CD8-positive, alpha-beta memory T cell (primary cell): ENCODE measurements at regions not wholly inside any gene's neighbourhood (a gene's known extent, or its start where the extent isn't known, plus 50 kb on each side); places are given as distances from the start of the nearest gene placed in this dataset.
"Not testable (repeated sequence)": the region's sequence is repeated elsewhere in the genome, so short reads cannot be mapped to it uniquely, and the experiment has no call there.

Source experiments
- CTCF ChIA-PET: fragments of 350-600 bp; sonication (Branson Sonifier 250); formaldehyde crosslinking; loops from one replicate; lab custom pipeline; 2021; ENCODE audit warnings: antibody characterized with exemption; lab: Charles Lee
- POLR2A ChIA-PET: fragments of 350-600 bp; sonication (Branson Sonifier 250); formaldehyde crosslinking; loops from one replicate; lab custom pipeline; 2021; ENCODE audit warnings: antibody characterized with exemption; lab: Charles Lee
- DNase-seq, 5 donors: peaks; one replicate each; pipeline versions ENCODE4 v3.0.0 to v3.0.0-alpha.2; 2020 to 2022; ENCODE audit warnings: mixed read lengths in 1 of 5
- H3K27ac ChIP-seq: one replicate; pipeline ENCODE4 v1.7.0; 2013; ENCODE audit warnings: low read depth, mild to moderate bottlenecking, low read length, moderate library complexity
- H3K27me3 ChIP-seq: 2 replicates; pipeline ENCODE4 v1.7.0; 2013; ENCODE audit warnings: low read length, mild to moderate bottlenecking; ENCODE audit not compliant: insufficient read depth, poor library complexity, severe bottlenecking
- H3K36me3 ChIP-seq: 2 replicates; pipeline ENCODE4 v1.7.0; 2013; ENCODE audit warnings: mild to moderate bottlenecking, low read length, moderate library complexity; ENCODE audit not compliant: insufficient read depth
- H3K4me1 ChIP-seq: 2 replicates; pipeline ENCODE4 v1.7.0; 2013; ENCODE audit warnings: mild to moderate bottlenecking, low read length, moderate library complexity; ENCODE audit not compliant: insufficient read depth
- H3K4me3 ChIP-seq: 2 replicates; pipeline ENCODE4 v1.7.0; 2013; ENCODE audit warnings: mild to moderate bottlenecking, low read length
- H3K9me3 ChIP-seq: 2 replicates; pipeline ENCODE4 v1.7.0; 2013; ENCODE audit warnings: mild to moderate bottlenecking, low read length
- H3K27ac Mint-ChIP-seq, 8 donors: one replicate each; pipeline ENCODE4 v1.8.0; 2020 to 2021; ENCODE audit warnings: mixed read lengths in 8 of 8, mild to moderate bottlenecking in 6 of 8, inconsistent platforms in 3 of 8, moderate library complexity in 3 of 8
- H3K27me3 Mint-ChIP-seq, 2 donors: one replicate each; pipeline ENCODE4 v1.8.0; 2020 to 2021; ENCODE audit warnings: mixed read lengths in 2 of 2, mild to moderate bottlenecking in 1 of 2, moderate library complexity in 1 of 2
- H3K36me3 Mint-ChIP-seq, 3 donors: one replicate each; pipeline ENCODE4 v1.8.0; 2020 to 2021; ENCODE audit warnings: mixed read lengths in 3 of 3, inconsistent platforms in 1 of 3, mild to moderate bottlenecking in 1 of 3
- H3K4me1 Mint-ChIP-seq, 3 donors: one replicate each; pipeline ENCODE4 v1.8.0; 2020 to 2021; ENCODE audit warnings: mixed read lengths in 3 of 3, inconsistent platforms in 1 of 3, mild to moderate bottlenecking in 1 of 3
- H3K4me3 Mint-ChIP-seq, 7 donors: one replicate each; pipeline ENCODE4 v1.8.0; 2020 to 2021; ENCODE audit warnings: mixed read lengths in 7 of 7, mild to moderate bottlenecking in 6 of 7, moderate library complexity in 4 of 7, inconsistent platforms in 2 of 7
- H3K9me3 Mint-ChIP-seq, 5 donors: one replicate each; pipeline ENCODE4 v1.8.0; 2020 to 2022; ENCODE audit warnings: mixed read lengths in 5 of 5, mild to moderate bottlenecking in 3 of 5, moderate library complexity in 2 of 5, inconsistent platforms in 1 of 5

GRCh38 chr13:61563645-61564044 is 148.0 kb upstream of the PCDH20 start:
- no peaks in the 10 kb centered on the region for H3K4me1 ChIP-seq
- POLR2A ChIA-PET, result no interaction called here
- DNase-seq, result no peak
- H3K4me3 ChIP-seq, result no peak overlapping the region
- H3K36me3 ChIP-seq, result no peaks in the 10 kb centered on the region
- no peaks in the 10 kb centered on the region for H3K9me3 ChIP-seq
- Mint-ChIP-seq H3K9me3 (peaks cover 7 to 24% (median 10%) of the 10 kb centered on the region in 5 donors), H3K4me3 (no peak overlapping the region), H3K27me3 (no peaks in the 10 kb centered on the region), H3K36me3 (no peaks in the 10 kb centered on the region), H3K4me1 (no peaks in the 10 kb centered on the region), H3K27ac (no peak overlapping the region)
- no peaks in the 10 kb centered on the region for H3K27me3 ChIP-seq
- CTCF ChIA-PET, result no interaction called here
- no peak overlapping the region for H3K27ac ChIP-seq

DNA sequence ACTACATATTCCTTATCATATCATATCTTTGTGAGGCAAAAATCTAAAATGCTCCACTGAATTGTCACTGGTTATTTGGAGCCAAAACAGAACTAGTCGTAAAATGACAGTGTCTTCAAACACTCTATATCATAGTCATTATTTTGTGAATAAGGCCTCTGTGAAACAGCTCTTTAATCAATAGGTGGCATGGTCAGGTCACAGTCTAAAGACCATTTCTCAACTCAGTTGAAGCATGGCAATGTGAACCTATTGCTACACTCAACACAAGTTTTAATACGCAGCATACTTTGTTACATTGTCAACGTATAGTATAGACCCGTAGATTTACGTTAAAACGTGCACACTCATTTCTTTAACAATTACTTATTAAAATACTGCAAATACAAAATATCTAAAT is 131.3 kb upstream of the PCDH20 start:
- Mint-ChIP-seq H3K9me3 (peaks cover 0 to 21% (median 3%) of the 10 kb centered on the region in 5 donors), H3K4me3 (no peak overlapping the region), H3K27me3 (no peaks in the 10 kb centered on the region), H3K27ac (no peak overlapping the region), H3K36me3 (peaks cover 0 to 1% (median 0%) of the 10 kb centered on the region in 3 donors), H3K4me1 (no peaks in the 10 kb centered on the region)
- no peaks in the 10 kb centered on the region for H3K9me3 ChIP-seq
- H3K4me1 ChIP-seq, result no peaks in the 10 kb centered on the region
- no peak overlapping the region for H3K4me3 ChIP-seq
- ChIA-PET CTCF (no interaction called here), POLR2A (no interaction called here)
- no peaks in the 10 kb centered on the region for H3K36me3 ChIP-seq
- no peaks in the 10 kb centered on the region for H3K27me3 ChIP-seq
- no peak for DNase-seq
- H3K27ac ChIP-seq, result no peak overlapping the region

DNA sequence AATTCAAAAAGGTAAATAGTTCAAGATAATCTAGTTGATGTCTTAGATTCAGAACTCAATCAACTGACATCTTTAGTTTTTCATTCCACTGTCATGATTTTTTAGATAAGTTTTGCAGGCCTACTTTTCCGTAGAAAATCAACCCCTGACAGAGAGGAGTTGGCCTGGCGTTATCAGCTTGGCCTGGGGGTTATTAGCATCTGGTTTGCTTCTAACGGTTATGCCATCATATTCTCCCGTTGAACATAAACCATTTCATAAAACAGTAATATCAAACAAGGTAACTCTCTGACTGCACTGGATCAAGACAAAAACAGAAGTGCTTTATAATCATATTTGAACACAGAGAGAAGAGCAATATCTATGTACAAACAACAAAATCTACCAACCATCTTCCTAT is 130.8 kb upstream of the PCDH20 start:
- Histone ChIP-seq H3K27ac (no peak overlapping the region), H3K4me3 (no peak overlapping the region), H3K27me3 (no peaks in the 10 kb centered on the region), H3K9me3 (no peaks in the 10 kb centered on the region), H3K36me3 (no peaks in the 10 kb centered on the region), H3K4me1 (no peaks in the 10 kb centered on the region)
- H3K9me3 Mint-ChIP-seq, result peaks cover 0 to 25% (median 4%) of the 10 kb centered on the region in 5 donors
- ChIA-PET CTCF (no interaction called here), POLR2A (no interaction called here)
- H3K36me3 Mint-ChIP-seq, result peaks cover 0 to 1% (median 0%) of the 10 kb centered on the region in 3 donors
- H3K27ac Mint-ChIP-seq, result no peak overlapping the region
- no peak overlapping the region for H3K4me3 Mint-ChIP-seq
- H3K27me3 Mint-ChIP-seq, result no peaks in the 10 kb centered on the region
- DNase-seq, result no peak
- no peaks in the 10 kb centered on the region for H3K4me1 Mint-ChIP-seq

- no peak for DNase-seq
- H3K9me3 ChIP-seq, result no peaks in the 10 kb centered on the region
- H3K4me1 Mint-ChIP-seq, result no peaks in the 10 kb centered on the region
- no peaks in the 10 kb centered on the region for H3K36me3 Mint-ChIP-seq
- H3K4me3 Mint-ChIP-seq, result no peak overlapping the region
- no peaks in the 10 kb centered on the region for H3K27me3 ChIP-seq
- no peak overlapping the region for H3K4me3 ChIP-seq
- H3K27me3 Mint-ChIP-seq, result no peaks in the 10 kb centered on the region
- no peak overlapping the region for H3K27ac ChIP-seq
- H3K36me3 ChIP-seq, result no peaks in the 10 kb centered on the region
- no peaks in the 10 kb centered on the region for H3K4me1 ChIP-seq
- H3K27ac Mint-ChIP-seq, result no peak overlapping the region
- POLR2A ChIA-PET, result no interaction called here
- H3K9me3 Mint-ChIP-seq, result peaks cover 1 to 17% (median 3%) of the 10 kb centered on the region in 5 donors
- CTCF ChIA-PET, result no interaction called here
Measured at GRCh38 chr13:61536433-61536832, 120.8 kb upstream of the PCDH20 start.

DNA sequence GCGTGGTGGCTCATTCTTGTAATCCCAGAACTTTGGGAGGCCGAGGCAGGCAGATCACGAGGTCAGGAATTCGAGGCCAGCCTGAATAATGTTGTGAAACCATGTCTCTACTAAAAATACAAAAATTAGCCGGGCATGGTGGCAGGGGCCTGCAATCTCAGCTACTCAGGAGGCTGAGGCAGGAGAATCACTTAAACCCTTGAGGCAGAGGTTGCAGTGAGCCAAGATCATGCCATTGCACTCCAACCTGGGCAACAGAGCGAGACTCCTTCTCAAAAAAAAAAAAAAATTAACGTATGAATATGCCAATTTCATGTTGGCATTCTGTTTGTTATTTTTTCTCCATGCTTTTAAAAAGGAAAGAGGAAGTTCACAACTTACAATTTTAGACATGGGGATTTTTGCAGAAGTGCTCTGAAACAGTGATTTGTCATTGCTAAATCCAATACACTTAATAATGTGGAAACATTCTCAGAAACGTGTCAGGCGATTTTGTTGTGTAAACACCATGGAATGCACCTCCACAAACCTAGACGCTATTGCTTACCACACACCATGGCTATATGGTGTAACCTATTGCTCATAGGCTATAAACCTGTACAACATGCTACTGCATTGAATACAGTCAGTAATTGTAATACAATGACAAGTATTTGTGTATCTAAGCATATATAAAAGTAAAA is 115.9 kb upstream of the PCDH20 start:
- no peaks in the 10 kb centered on the region for H3K4me1 ChIP-seq
- H3K4me3 ChIP-seq, result no peak overlapping the region
- H3K27ac ChIP-seq, result no peak overlapping the region
- Mint-ChIP-seq H3K9me3 (peaks cover 2 to 22% (median 3%) of the 10 kb centered on the region in 5 donors), H3K27ac (no peak overlapping the region), H3K4me1 (no peaks in the 10 kb centered on the region), H3K36me3 (no peaks in the 10 kb centered on the region), H3K4me3 (no peak overlapping the region), H3K27me3 (no peaks in the 10 kb centered on the region)
- no peak for DNase-seq
- no peaks in the 10 kb centered on the region for H3K9me3 ChIP-seq
- no peaks in the 10 kb centered on the region for H3K36me3 ChIP-seq
- ChIA-PET CTCF (no interaction called here), POLR2A (no interaction called here)
- H3K27me3 ChIP-seq, result no peaks in the 10 kb centered on the region

DNA sequence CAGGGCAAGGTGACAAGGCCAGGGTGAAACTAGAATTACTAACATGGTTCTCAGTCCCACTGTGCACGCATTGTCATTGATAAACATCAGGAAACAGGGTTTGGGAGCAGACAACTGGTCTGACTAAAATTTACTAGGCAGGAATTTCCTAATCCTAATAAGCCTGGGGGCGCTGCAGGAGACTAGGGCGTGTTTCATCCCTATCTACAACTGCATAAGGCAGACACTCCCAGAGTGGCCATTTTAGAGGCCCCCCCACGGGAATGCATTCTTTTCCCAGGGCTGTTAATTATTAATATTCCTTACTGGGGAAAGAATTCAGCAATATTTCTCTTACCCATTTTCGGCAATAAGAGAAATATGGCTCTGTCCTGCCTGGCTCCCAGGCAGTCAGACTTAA is 103.6 kb upstream of the PCDH20 start:
- H3K27ac Mint-ChIP-seq, CTCF ChIA-PET, DNase-seq, H3K4me1 Mint-ChIP-seq, H3K36me3 ChIP-seq, H3K9me3 ChIP-seq, H3K4me3 ChIP-seq, H3K4me1 ChIP-seq, H3K4me3 Mint-ChIP-seq, H3K27me3 Mint-ChIP-seq, POLR2A ChIA-PET, H3K36me3 Mint-ChIP-seq, H3K27ac ChIP-seq, H3K27me3 ChIP-seq: not testable (repeated sequence)
- H3K9me3 Mint-ChIP-seq, result peaks cover 0 to 16% (median 9%) of the 10 kb centered on the region in 5 donors

DNA sequence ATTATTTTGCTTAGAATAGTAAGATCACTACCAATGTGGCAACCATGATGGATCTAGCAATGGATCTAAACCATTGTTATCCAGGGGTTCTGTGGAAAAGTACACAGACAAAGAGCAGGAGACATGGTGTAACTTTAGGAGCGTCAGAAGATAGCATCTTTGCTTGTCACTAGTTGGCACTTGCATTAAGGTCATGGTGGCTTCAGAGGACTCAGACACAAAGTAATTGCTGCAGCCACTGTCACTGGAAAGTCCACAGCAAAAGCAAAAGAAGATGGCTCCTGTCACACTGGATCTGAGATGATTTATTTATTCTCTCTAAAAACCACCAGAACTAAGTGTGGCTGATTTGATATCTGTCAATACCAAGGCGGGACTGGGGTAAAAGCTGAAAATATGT is 93.3 kb upstream of the PCDH20 start:
- H3K9me3 Mint-ChIP-seq, result peaks cover 7 to 21% (median 13%) of the 10 kb centered on the region in 5 donors
- H3K4me1 Mint-ChIP-seq, result no peaks in the 10 kb centered on the region
- Histone ChIP-seq H3K4me3 (no peak overlapping the region), H3K4me1 (no peaks in the 10 kb centered on the region), H3K27ac (no peak overlapping the region), H3K27me3 (no peaks in the 10 kb centered on the region), H3K36me3 (no peaks in the 10 kb centered on the region), H3K9me3 (no peaks in the 10 kb centered on the region)
- H3K27me3 Mint-ChIP-seq, result peaks cover 0 to 3% of the 10 kb centered on the region in 2 donors
- DNase-seq, result no peak
- H3K36me3 Mint-ChIP-seq, result no peaks in the 10 kb centered on the region
- POLR2A ChIA-PET, result no interaction called here
- no peak overlapping the region for H3K4me3 Mint-ChIP-seq
- CTCF ChIA-PET, result no interaction called here
- no peak overlapping the region for H3K27ac Mint-ChIP-seq

DNA sequence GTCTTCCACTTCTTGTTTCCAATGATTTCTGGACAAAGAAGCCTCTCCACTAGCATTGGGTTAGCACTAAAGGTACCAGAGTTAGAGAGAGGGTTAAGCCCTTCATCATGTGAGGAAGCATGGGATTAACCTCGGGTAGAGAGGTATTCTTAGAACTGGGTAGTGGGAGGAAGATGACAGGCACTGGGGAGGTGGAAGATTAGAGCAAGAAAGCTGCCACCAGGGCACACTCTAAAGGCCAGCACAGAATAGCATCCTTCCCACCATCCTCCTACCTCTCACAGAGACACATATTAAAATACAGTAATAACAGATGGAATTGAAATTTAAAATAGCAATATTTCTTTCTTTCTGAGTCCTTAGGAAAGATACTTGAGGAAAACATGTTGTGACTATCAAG is 84.5 kb upstream of the PCDH20 start:
- no peak for DNase-seq
- H3K4me3 ChIP-seq, result no peak overlapping the region
- Mint-ChIP-seq H3K4me1 (no peaks in the 10 kb centered on the region), H3K9me3 (peaks cover 1 to 21% (median 4%) of the 10 kb centered on the region in 5 donors), H3K4me3 (no peak overlapping the region), H3K36me3 (no peaks in the 10 kb centered on the region), H3K27me3 (no peaks in the 10 kb centered on the region), H3K27ac (no peak overlapping the region)
- H3K9me3 ChIP-seq, result no peaks in the 10 kb centered on the region
- H3K36me3 ChIP-seq, result no peaks in the 10 kb centered on the region
- no peak overlapping the region for H3K27ac ChIP-seq
- H3K4me1 ChIP-seq, result no peaks in the 10 kb centered on the region
- CTCF ChIA-PET, result no interaction called here
- POLR2A ChIA-PET, result no interaction called here
- no peaks in the 10 kb centered on the region for H3K27me3 ChIP-seq
